Testis (tissue), 2 donors: ENCODE measurements at regions not wholly inside any gene's neighbourhood (a gene's known extent, or its start where the extent isn't known, plus 50 kb on each side); places are given as distances from the start of the nearest gene placed in this dataset.

Experiments used
- POLR2A ChIP-seq: fragments of 450-650 bp; IDR thresholded peaks from one replicate; pipeline ENCODE4 v1.6.1; 2017; ENCODE audit warnings: antibody characterized with exemption, mild to moderate bottlenecking, moderate library complexity
- TF ChIP-seq, protein P1 (sequence below), 3 experiments: fragments of 450-650 bp in 2 of 3; fragments of 200-600 bp in 1 of 3; sonication (generic) in 1 of 3; IDR thresholded peaks; one replicate each; pipeline ENCODE4 v1.5.1; 2016 to 2019; ENCODE audit warnings: antibody characterized with exemption in 3 of 3, mild to moderate bottlenecking in 2 of 3, moderate library complexity in 1 of 3

DNA sequence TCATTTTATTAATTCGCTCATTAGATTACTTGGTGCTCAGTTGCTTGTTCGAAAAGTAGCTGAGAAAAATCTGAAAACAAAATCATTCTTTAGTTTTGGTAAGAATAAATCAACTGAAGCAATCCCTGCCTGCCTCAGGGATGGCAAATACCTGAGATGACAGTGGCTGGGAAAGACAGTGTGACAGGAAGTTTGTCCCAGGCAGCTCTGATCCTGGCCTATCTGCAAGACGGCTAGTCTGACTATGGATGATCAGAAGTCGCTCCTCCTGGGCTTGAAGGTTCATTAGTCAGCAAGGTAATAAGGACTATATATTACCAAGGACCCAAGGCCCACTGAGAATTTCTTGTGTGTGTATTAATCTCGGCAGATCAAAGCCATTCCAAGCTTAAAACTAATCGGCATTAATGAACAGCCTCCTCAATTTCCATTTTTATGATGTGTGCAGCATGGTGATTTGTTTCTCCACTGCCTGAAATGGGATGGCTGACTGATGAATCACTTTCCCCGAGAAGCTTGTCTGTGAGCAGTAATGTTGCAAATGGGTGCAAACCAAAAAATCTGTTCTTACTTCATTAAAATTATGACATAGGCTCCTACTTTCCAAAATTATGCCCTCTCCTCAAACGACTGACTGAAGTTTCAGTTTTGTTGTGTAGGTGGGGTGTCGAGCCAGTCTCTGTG is 199.9 kb downstream of the ACTR3 start:
- TF ChIP-seq, protein P1, sequence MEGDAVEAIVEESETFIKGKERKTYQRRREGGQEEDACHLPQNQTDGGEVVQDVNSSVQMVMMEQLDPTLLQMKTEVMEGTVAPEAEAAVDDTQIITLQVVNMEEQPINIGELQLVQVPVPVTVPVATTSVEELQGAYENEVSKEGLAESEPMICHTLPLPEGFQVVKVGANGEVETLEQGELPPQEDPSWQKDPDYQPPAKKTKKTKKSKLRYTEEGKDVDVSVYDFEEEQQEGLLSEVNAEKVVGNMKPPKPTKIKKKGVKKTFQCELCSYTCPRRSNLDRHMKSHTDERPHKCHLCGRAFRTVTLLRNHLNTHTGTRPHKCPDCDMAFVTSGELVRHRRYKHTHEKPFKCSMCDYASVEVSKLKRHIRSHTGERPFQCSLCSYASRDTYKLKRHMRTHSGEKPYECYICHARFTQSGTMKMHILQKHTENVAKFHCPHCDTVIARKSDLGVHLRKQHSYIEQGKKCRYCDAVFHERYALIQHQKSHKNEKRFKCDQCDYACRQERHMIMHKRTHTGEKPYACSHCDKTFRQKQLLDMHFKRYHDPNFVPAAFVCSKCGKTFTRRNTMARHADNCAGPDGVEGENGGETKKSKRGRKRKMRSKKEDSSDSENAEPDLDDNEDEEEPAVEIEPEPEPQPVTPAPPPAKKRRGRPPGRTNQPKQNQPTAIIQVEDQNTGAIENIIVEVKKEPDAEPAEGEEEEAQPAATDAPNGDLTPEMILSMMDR (IDR thresholded peaks at IDR 0.05): no peak
- TF ChIP-seq POLR2A: no peak
